Mesenteric fat pad (tissue), 1 donor: ENCODE measurements at regions not wholly inside any gene's neighbourhood (a gene's known extent, or its start where the extent isn't known, plus 50 kb on each side); places are given as distances from the start of the nearest gene placed in this dataset.
"Not testable (repeated sequence)": the region's sequence is repeated elsewhere in the genome, so short reads cannot be mapped to it uniquely, and the experiment has no call there.

Source experiments
- DNase-seq: peaks from one replicate; pipeline ENCODE4 v3.0.0-alpha.2; 2020; ENCODE audit warnings: low spot score
- donor health status: DM: yes; HTN: yes; CAD: no.

- not testable (repeated sequence) for DNase-seq
These were observed 4545.7 kb upstream of the TPTE start for GRCh38 chr21:5975719-5976118.

GRCh38 chr21:5997586-5997985 is 4523.8 kb upstream of the TPTE start:
- not testable (repeated sequence) for DNase-seq

GRCh38 chr21:6015422-6016057 is 4505.8 kb upstream of the TPTE start:
- not testable (repeated sequence) for DNase-seq

GRCh38 chr21:6020460-6020859 is 4500.9 kb upstream of the TPTE start:
- not testable (repeated sequence) for DNase-seq

GRCh38 chr21:6020953-6021716 is 4500.2 kb upstream of the TPTE start:
- DNase-seq, result not testable (repeated sequence)

- DNase-seq, result not testable (repeated sequence)
These were observed 4499.6 kb upstream of the TPTE start for GRCh38 chr21:6021717-6022270.

GRCh38 chr21:6023331-6023730 is 4498.1 kb upstream of the TPTE start:
- DNase-seq, result not testable (repeated sequence)

- not testable (repeated sequence) for DNase-seq
These were observed 4496.2 kb upstream of the TPTE start for GRCh38 chr21:6025139-6025538.

- not testable (repeated sequence) for DNase-seq
These were observed 4493.9 kb upstream of the TPTE start for GRCh38 chr21:6027497-6027896.

GRCh38 chr21:6034124-6034678 is 4487.2 kb upstream of the TPTE start:
- not testable (repeated sequence) for DNase-seq

- not testable (repeated sequence) for DNase-seq
These were observed 4486.4 kb upstream of the TPTE start for GRCh38 chr21:6034820-6035473.

GRCh38 chr21:6035474-6036155 is 4485.8 kb upstream of the TPTE start:
- DNase-seq, result not testable (repeated sequence)

GRCh38 chr21:6039224-6039623 is 4482.2 kb upstream of the TPTE start:
- DNase-seq, result not testable (repeated sequence)

- not testable (repeated sequence) for DNase-seq
These were observed 4481.3 kb upstream of the TPTE start for GRCh38 chr21:6040095-6040494.

GRCh38 chr21:6043430-6044275 is 4477.7 kb upstream of the TPTE start:
- not testable (repeated sequence) for DNase-seq

GRCh38 chr21:6044695-6045094 is 4476.7 kb upstream of the TPTE start:
- not testable (repeated sequence) for DNase-seq

GRCh38 chr21:6049930-6050329 is 4471.5 kb upstream of the TPTE start:
- DNase-seq, result not testable (repeated sequence)

GRCh38 chr21:6052109-6052508 is 4469.3 kb upstream of the TPTE start:
- not testable (repeated sequence) for DNase-seq

- DNase-seq, result not testable (repeated sequence)
These were observed 4468.2 kb upstream of the TPTE start for GRCh38 chr21:6053145-6053544.

- not testable (repeated sequence) for DNase-seq
These were observed 4462.4 kb upstream of the TPTE start for GRCh38 chr21:6058997-6059396.
